Breast epithelium (tissue), 3 donors: ENCODE measurements at regions not wholly inside any gene's neighbourhood (a gene's known extent, or its start where the extent isn't known, plus 50 kb on each side); places are given as distances from the start of the nearest gene placed in this dataset.

ENCODE experiments used
- CTCF ChIP-seq, 3 donors: fragments of 450-650 bp; IDR thresholded peaks; one replicate each; pipeline ENCODE4 v1.5.1; 2016 to 2017; ENCODE audit warnings: antibody characterized with exemption in 3 of 3, mild to moderate bottlenecking in 3 of 3, moderate library complexity in 3 of 3
- POLR2A ChIP-seq: fragments of 450-650 bp; IDR thresholded peaks from one replicate; pipeline ENCODE4 v1.6.1; 2016; ENCODE audit warnings: antibody characterized with exemption, mild to moderate bottlenecking, moderate library complexity
- POLR2AphosphoS5 ChIP-seq, 3 donors: sonication (generic); formaldehyde crosslinking; IDR thresholded peaks; one replicate each; pipeline ENCODE4 v1.6.1; 2017; ENCODE audit warnings: antibody characterized with exemption in 3 of 3

- TF ChIP-seq CTCF (IDR thresholded peaks at IDR 0.05) (no peak), POLR2A (no peak), POLR2AphosphoS5 (IDR thresholded peaks at IDR 0.05) (no peak)
These were observed 498.3 kb upstream of the DAB1 start for GRCh38 chr1:57922130-57922529.
